ENCODE measurements at regions not wholly inside any gene's neighbourhood (a gene's known extent, or its start where the extent isn't known, plus 50 kb on each side); places are given as distances from the start of the nearest gene placed in this dataset.

- no peaks in the 10 kb centered on the region for H3K4me1 ChIP-seq (ENCODE audit: control insufficient read depth in 1 of 2, insufficient read depth in 2 of 2, low read length in 2 of 2)
These were observed 84.8 kb downstream of the SNX5 start for GRCh38 chr20:17883592-17884306.

GRCh38 chr20:17882834-17883591 lies 85.6 kb downstream of the SNX5 start:
- no peak for DNase-seq
- no peaks in the 10 kb centered on the region for H3K27me3 ChIP-seq (ENCODE audit: insufficient read depth, low read length)
- H2BK5ac ChIP-seq (ENCODE audit: low read depth, low read length, poor library complexity), result no peak overlapping the region
- no peak overlapping the region for H2AFZ ChIP-seq (ENCODE audit: insufficient read depth, low read length, poor library complexity)
- H2BK120ac ChIP-seq (ENCODE audit: insufficient read depth, low read length, poor library complexity), result no peak overlapping the region
- no peak overlapping the region for H3K4ac ChIP-seq (ENCODE audit: low read depth, low read length)
- no peak overlapping the region for H3K4me2 ChIP-seq (ENCODE audit: low read length)
- no peaks in the 10 kb centered on the region for H3K36me3 ChIP-seq (ENCODE audit: control insufficient read depth in 1 of 2, insufficient read depth in 2 of 2, low read length in 2 of 2)
- H3K27ac ChIP-seq (ENCODE audit: low read depth, low read length), result no peak overlapping the region
- H4K91ac ChIP-seq (ENCODE audit: low read depth, low read length), result no peak overlapping the region
- H3K14ac ChIP-seq (ENCODE audit: low read length), result no peak overlapping the region
- no peak overlapping the region for H2AK5ac ChIP-seq (ENCODE audit: low read length)
- H3K9ac ChIP-seq (ENCODE audit: low read length), result no peak overlapping the region
- no peaks in the 10 kb centered on the region for H3K79me1 ChIP-seq (ENCODE audit: low read length)
- no CpG with 5 or more reads among the region's 10 CpGs for WGBS (ENCODE audit: extremely low coverage, insufficient coverage, insufficient read length)
- H3K4me3 ChIP-seq (ENCODE audit: low read depth, low read length), result no peak overlapping the region
- no peak overlapping the region for H4K12ac ChIP-seq (ENCODE audit: low read depth, low read length)
- H3K9me3 ChIP-seq (ENCODE audit: insufficient read depth, low read depth, low read length), result no peaks in the 10 kb centered on the region
- H4K8ac ChIP-seq (ENCODE audit: low read depth, low read length), result no peak overlapping the region
- no peaks in the 10 kb centered on the region for H3K79me2 ChIP-seq (ENCODE audit: control insufficient read depth, insufficient read depth, low read length, poor library complexity)
- no peaks in the 10 kb centered on the region for H3K4me1 ChIP-seq (ENCODE audit: control insufficient read depth in 1 of 2, insufficient read depth in 2 of 2, low read length in 2 of 2)
- H3K18ac ChIP-seq (ENCODE audit: low read length), result no peak overlapping the region
- H3K23ac ChIP-seq (ENCODE audit: low read length), result no peak overlapping the region
- no peak overlapping the region for H2BK12ac ChIP-seq (ENCODE audit: low read length)

More at GRCh38 chr20:17883592-17884306, 84.8 kb downstream of the SNX5 start:
- no peak overlapping the region for H2BK12ac ChIP-seq (ENCODE audit: low read length)
- WGBS (ENCODE audit: extremely low coverage, insufficient coverage, insufficient read length), result no CpG with 5 or more reads among the region's 8 CpGs
- no peak overlapping the region for H4K8ac ChIP-seq (ENCODE audit: low read depth, low read length)
- H4K91ac ChIP-seq (ENCODE audit: low read depth, low read length), result no peak overlapping the region
- H3K9ac ChIP-seq (ENCODE audit: low read length), result no peak overlapping the region
- H3K79me1 ChIP-seq (ENCODE audit: low read length), result no peaks in the 10 kb centered on the region
- H3K27me3 ChIP-seq (ENCODE audit: insufficient read depth, low read length), result no peaks in the 10 kb centered on the region
- no peak for DNase-seq
- H2BK120ac ChIP-seq (ENCODE audit: insufficient read depth, low read length, poor library complexity), result no peak overlapping the region
- H3K79me2 ChIP-seq (ENCODE audit: control insufficient read depth, insufficient read depth, low read length, poor library complexity), result no peaks in the 10 kb centered on the region
- H3K18ac ChIP-seq (ENCODE audit: low read length), result no peak overlapping the region
- H2AFZ ChIP-seq (ENCODE audit: insufficient read depth, low read length, poor library complexity), result no peak overlapping the region
- H4K12ac ChIP-seq (ENCODE audit: low read depth, low read length), result no peak overlapping the region
- H3K4me3 ChIP-seq (ENCODE audit: low read depth, low read length), result no peak overlapping the region
- H3K4ac ChIP-seq (ENCODE audit: low read depth, low read length), result no peak overlapping the region
- no peak overlapping the region for H2AK5ac ChIP-seq (ENCODE audit: low read length)
- no peak overlapping the region for H3K14ac ChIP-seq (ENCODE audit: low read length)
- peaks cover under 1% of the 10 kb centered on the region for H3K9me3 ChIP-seq (ENCODE audit: insufficient read depth, low read depth, low read length)
- H3K36me3 ChIP-seq (ENCODE audit: control insufficient read depth in 1 of 2, insufficient read depth in 2 of 2, low read length in 2 of 2), result no peaks in the 10 kb centered on the region
- H2BK5ac ChIP-seq (ENCODE audit: low read depth, low read length, poor library complexity), result no peak overlapping the region
- H3K4me2 ChIP-seq (ENCODE audit: low read length), result no peak overlapping the region
- H3K23ac ChIP-seq (ENCODE audit: low read length), result no peak overlapping the region
- no peak overlapping the region for H3K27ac ChIP-seq (ENCODE audit: low read depth, low read length)

GRCh38 chr20:17882065-17882833 lies 86.3 kb downstream of the SNX5 start:
- no peak for DNase-seq
- Histone ChIP-seq H4K8ac (ENCODE audit: low read depth, low read length) (no peak overlapping the region), H3K23ac (ENCODE audit: low read length) (no peak overlapping the region), H3K4ac (ENCODE audit: low read depth, low read length) (no peak overlapping the region), H3K18ac (ENCODE audit: low read length) (no peak overlapping the region), H2AFZ (ENCODE audit: insufficient read depth, low read length, poor library complexity) (no peak overlapping the region), H2AK5ac (ENCODE audit: low read length) (no peak overlapping the region), H3K36me3 (ENCODE audit: control insufficient read depth in 1 of 2, insufficient read depth in 2 of 2, low read length in 2 of 2) (no peaks in the 10 kb centered on the region), H3K27me3 (ENCODE audit: insufficient read depth, low read length) (no peaks in the 10 kb centered on the region), H2BK120ac (ENCODE audit: insufficient read depth, low read length, poor library complexity) (no peak overlapping the region), H4K12ac (ENCODE audit: low read depth, low read length) (no peak overlapping the region), H3K4me3 (ENCODE audit: low read depth, low read length) (no peak overlapping the region), H2BK5ac (ENCODE audit: low read depth, low read length, poor library complexity) (no peak overlapping the region), H2BK12ac (ENCODE audit: low read length) (no peak overlapping the region), H3K9ac (ENCODE audit: low read length) (no peak overlapping the region), H3K79me1 (ENCODE audit: low read length) (no peaks in the 10 kb centered on the region), H3K4me1 (ENCODE audit: control insufficient read depth in 1 of 2, insufficient read depth in 2 of 2, low read length in 2 of 2) (no peaks in the 10 kb centered on the region), H3K27ac (ENCODE audit: low read depth, low read length) (no peak overlapping the region), H3K14ac (ENCODE audit: low read length) (no peak overlapping the region), H3K79me2 (ENCODE audit: control insufficient read depth, insufficient read depth, low read length, poor library complexity) (no peaks in the 10 kb centered on the region), H4K91ac (ENCODE audit: low read depth, low read length) (no peak overlapping the region), H3K9me3 (ENCODE audit: insufficient read depth, low read depth, low read length) (no peaks in the 10 kb centered on the region), H3K4me2 (ENCODE audit: low read length) (no peak overlapping the region)
- WGBS (ENCODE audit: extremely low coverage, insufficient coverage, insufficient read length), result no CpG with 5 or more reads among the region's 17 CpGs

GRCh38 chr20:17881741-17882064 lies 86.9 kb downstream of the SNX5 start:
- Histone ChIP-seq H3K23ac (ENCODE audit: low read length) (no peak overlapping the region), H3K4me2 (ENCODE audit: low read length) (no peak overlapping the region), H3K36me3 (ENCODE audit: control insufficient read depth in 1 of 2, insufficient read depth in 2 of 2, low read length in 2 of 2) (no peaks in the 10 kb centered on the region), H3K9ac (ENCODE audit: low read length) (no peak overlapping the region), H3K14ac (ENCODE audit: low read length) (no peak overlapping the region), H3K9me3 (ENCODE audit: insufficient read depth, low read depth, low read length) (no peaks in the 10 kb centered on the region), H2BK12ac (ENCODE audit: low read length) (no peak overlapping the region), H3K79me2 (ENCODE audit: control insufficient read depth, insufficient read depth, low read length, poor library complexity) (no peaks in the 10 kb centered on the region), H3K4me1 (ENCODE audit: control insufficient read depth in 1 of 2, insufficient read depth in 2 of 2, low read length in 2 of 2) (no peaks in the 10 kb centered on the region), H2AFZ (ENCODE audit: insufficient read depth, low read length, poor library complexity) (no peak overlapping the region), H2AK5ac (ENCODE audit: low read length) (no peak overlapping the region), H2BK5ac (ENCODE audit: low read depth, low read length, poor library complexity) (no peak overlapping the region), H3K27ac (ENCODE audit: low read depth, low read length) (no peak overlapping the region), H4K12ac (ENCODE audit: low read depth, low read length) (no peak overlapping the region), H3K4me3 (ENCODE audit: low read depth, low read length) (no peak overlapping the region), H2BK120ac (ENCODE audit: insufficient read depth, low read length, poor library complexity) (no peak overlapping the region), H3K4ac (ENCODE audit: low read depth, low read length) (no peak overlapping the region), H3K79me1 (ENCODE audit: low read length) (no peaks in the 10 kb centered on the region), H3K27me3 (ENCODE audit: insufficient read depth, low read length) (no peaks in the 10 kb centered on the region), H3K18ac (ENCODE audit: low read length) (no peak overlapping the region), H4K8ac (ENCODE audit: low read depth, low read length) (no peak overlapping the region), H4K91ac (ENCODE audit: low read depth, low read length) (no peak overlapping the region)
- no CpG with 5 or more reads among the region's 1 CpG for WGBS (ENCODE audit: extremely low coverage, insufficient coverage, insufficient read length)
- DNase-seq, result no peak

Data from trophoblast cell (in vitro differentiated cells and primary cell).